Head of caudate nucleus (tissue), 42 donors: ENCODE measurements at regions not wholly inside any gene's neighbourhood (a gene's known extent, or its start where the extent isn't known, plus 50 kb on each side); places are given as distances from the start of the nearest gene placed in this dataset.

Experiments used
- DNase-seq, 42 donors: peaks; one replicate each; pipeline versions ENCODE4 v3.0.0 to v3.0.0-alpha.2; 2020 to 2021; ENCODE audit warnings: mixed read lengths in 7 of 42
- intact Hi-C: fragments of 100-400 bp; cut with DNase I; formaldehyde crosslinking; loops from one replicate; pipeline ENCODE4 v1.15.0; 2022

DNA sequence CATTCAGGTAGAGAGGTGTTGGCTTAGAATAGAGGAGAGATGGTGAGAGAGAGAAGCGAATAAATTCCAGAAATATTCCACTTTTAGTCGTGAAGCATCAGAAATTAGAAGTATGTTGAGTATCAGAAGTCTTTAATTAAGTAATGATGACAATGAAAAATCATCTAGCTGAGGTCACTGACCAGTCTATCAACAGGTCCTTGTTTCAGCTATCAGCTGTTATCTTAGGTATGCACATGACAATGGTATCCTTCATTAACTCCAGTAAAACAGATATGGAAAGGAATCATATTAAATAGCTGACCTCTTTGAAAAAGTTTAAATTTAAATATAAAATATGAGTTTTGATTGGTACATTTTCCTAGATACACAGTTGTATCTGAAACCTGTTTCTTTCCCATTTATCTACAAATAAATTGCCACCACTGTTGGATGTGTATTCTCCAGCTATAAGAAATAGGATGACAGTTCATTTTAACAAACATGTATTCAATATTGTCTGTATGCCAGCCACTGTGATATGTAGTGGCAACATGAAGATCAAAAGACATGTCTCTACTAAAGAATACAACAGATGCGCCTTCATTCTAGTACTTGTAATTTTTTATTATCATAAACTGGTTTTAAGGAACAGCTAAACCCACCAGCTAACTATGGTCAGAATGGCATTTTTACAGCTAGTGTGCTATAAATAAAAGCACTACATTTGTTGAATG lies 424.2 kb upstream of the DCN start:
- no peak for DNase-seq
- intact Hi-C loops = no loop called here

DNA sequence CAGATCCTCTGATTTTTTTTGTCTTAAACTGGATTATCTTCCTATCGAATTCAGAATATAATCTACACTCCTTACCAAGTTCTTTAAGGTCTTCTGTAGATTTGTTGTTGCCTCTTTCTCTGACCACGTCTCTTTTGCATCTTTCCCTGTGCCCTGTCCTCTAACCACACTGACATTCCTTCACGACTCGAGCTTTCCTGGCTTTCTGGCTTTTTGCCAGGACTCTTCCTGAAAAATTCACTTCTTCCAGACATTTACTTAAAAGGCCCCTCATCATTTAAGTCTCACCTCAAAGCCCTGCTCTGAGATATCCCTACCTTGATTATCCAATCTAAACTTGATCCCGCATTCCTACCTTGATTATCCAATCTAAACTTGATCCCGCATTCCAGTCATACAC lies 422.3 kb upstream of the DCN start:
- intact Hi-C loops = no loop called here
- no peak for DNase-seq

DNA sequence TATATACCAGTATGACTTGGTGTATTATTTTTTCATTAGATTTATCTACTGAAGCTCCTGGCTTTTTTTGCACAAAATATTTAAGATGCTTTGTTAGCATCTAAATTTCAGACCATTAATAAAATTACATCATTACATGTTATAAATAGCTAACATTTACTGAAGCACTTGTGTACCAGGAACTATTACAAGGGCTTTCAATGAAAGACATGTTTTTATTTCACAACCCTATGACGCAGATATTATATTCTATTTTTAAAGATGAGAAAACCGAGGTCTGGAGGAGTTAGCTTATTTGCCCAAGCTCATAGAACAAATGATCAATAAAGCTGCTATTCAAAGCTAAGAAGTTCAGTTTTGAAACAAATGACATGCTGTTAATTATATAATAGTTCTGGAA lies 420.4 kb upstream of the DCN start:
- intact Hi-C loops = no loop called here
- no peak for DNase-seq

DNA sequence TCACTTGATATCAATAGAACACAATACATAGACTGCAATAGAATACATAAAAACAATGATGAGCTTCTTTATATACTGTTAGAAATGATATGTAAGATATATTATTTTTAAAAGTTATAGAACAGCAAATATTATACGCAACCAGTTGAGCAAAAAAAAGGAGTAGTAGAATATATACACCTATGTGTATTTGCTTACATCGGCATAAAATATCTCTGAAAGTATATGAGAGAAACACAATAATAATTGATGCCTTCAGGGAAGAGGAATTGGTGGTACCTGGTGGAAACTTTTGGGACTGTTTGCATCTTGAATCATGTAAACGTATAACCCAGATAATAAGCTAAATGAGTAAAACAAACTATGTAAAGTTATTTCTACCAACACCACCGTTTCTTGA lies 418.4 kb upstream of the DCN start:
- intact Hi-C loops = no loop called here
- DNase-seq = no peak

DNA sequence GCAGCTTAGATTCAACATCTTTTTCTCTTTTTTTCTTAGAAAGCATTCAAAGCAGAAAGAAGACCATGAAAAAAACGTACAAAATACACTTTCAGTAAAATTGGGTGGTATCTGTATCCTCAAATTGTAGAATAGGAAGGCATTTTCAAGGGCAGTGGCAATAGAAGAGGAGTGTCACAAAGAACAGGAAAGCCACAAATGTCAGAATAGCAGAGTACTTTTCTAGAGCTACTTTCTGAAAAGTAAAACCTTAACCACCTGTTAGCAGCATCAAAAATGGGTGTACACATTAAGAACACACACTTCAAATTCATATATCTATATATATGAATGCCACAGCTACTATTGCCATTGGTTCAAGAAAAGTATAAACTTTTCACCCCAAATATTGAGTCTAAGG lies 412.1 kb upstream of the DCN start:
- intact Hi-C loops = no loop called here
- no peak for DNase-seq

DNA sequence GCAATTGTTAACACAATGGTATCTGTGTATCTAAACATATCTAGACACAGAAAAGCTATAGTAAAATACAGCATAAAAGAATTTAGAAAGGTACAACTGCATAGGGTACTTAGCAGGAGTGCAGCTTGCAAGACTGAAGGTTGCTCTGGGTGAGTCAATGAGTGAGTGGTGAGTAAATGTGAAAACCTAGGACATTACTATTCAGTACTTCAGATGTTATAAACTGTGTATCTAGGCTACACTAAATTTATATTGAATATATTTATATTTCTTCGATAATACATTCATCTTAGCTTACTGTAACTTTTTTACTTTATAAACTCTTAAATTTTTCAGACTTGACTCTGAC lies 409.0 kb upstream of the DCN start:
- intact Hi-C loops = no loop called here
- no peak for DNase-seq

DNA sequence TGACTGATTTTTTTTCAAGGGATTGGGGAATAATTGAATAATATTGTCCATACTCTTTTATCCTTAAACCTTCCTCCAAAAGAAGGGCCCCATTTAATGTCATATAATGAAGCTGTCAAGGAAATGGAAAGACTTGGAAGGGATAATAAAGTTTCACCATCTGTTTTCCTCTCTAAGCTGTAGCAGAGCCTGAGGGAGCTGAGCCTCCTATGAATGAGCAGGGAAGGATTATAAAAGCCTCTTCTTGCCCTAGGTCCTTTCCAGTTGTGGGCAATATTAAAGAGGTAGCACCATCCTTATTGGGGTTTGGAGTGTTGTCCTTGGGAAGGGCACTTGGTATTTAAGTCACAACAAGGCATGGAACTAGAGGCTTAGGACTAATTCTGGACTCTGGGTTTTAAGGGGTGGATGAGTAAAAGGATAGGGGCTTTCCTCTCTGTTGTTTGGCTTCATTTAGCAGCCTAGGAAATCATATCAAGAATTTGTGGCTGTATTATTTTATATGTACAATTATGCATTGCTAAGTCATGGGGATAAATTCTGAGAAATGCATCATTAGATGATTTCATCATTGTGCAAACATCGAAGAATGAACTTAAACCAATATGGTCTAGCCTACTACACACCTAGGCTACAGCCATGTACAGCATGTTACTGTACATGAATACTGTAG lies 408.5 kb upstream of the DCN start:
- intact Hi-C loops = no loop called here
- no peak for DNase-seq

DNA sequence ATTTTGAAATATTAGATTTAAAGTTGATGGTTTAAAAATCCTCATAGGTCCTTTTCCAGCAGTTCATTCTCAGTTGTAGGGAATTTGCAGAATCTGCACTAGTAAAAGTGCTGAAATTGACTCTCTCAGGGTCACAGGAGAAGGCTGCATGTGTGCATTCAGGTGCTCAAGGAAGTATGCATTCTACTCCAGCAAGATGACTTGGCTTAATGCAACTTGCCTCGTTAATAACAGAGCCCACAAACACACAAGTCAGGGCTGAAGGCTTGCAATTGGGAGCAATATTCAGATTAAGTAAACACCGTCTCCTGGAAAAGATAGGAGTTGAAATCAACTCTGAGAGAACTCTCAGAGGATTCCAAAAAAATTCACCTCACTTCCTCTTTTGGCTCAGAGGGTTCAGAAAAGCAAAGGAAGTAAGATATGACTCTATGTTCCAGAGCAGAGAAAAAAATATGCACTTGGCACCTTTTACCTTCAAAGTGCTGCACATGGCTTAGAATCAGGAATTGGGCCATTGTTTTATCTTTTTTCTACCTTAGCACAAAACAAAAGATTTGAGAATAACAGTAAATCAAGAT lies 406.3 kb upstream of the DCN start:
- intact Hi-C loops = no loop called here
- DNase-seq = no peak

DNA sequence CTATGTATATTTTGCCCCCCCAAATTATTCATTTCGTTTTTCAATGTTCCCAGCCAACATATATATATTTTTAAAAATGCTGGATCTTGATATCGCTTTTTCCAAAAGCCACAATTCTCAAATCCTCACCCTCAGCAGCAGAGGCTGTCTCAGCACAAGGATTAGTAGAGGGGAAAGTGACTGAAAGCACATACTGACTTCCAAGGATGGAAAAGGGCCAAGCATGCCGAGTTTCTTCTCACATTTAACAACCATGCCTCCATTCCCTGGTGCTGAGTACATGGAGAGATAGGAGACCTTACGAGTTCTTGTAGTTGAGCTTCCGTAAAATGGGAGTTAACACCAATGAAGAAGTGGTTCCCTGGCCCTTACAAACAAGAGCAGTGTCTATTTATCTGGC lies 403.4 kb upstream of the DCN start:
- intact Hi-C loops = no loop called here
- no peak for DNase-seq

DNA sequence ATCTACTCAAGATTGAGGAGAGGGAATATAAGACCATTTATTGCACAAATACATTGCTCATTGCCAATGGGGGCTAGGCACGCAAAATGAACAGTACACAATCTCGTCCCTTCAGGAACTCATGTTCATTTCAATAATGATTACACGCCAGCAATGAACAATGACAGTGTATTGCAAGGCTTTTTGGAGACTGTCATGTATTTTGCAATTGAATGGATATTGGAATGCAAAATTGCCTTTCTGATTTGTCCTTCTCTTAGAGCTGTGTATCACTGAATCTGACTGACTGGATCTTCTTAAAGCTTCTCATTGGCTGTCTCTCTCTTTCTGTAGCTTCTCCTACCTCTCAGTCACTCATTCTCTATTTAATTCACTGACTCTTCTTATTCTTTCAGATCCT lies 400.2 kb upstream of the DCN start:
- intact Hi-C loops = no loop called here
- DNase-seq = no peak

DNA sequence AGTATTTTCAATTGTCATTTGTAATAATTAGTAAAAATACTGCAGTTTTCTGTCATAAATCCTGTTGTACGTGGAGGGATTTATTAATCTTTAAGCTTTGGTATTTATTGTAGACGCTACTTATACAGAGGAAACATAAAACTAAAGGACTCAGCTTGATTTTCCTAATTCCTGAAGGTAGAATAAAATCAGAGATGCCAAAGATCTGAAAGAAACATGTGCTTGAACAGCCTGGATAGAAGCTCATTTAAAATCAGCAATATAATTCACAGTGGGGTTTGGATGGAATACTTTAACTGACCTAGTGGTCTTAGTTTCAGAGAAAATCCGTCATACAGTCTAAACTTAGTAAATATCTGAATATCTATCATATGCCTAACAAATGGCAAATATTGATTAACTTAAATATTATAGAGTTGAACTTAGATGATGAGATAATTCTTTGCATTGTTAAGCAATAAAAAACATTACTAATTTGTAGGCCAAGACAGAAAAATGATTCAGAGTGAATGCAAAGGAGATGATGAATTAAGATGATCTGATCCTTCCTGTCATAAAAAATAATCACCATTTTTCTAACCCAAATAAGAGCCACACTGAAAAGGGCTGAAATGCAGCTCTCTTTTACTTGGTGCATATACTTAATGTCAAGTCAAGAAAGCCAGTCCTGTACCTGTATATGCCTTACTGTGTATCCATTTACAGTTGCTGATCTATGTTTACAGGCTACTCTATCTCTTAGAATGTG lies 397.1 kb upstream of the DCN start:
- no peak for DNase-seq
- intact Hi-C loops = loop anchor here (10.0 kb wide), 1 partner anchor 195 kb away; no protein-coding TSS in a partner anchor

DNA sequence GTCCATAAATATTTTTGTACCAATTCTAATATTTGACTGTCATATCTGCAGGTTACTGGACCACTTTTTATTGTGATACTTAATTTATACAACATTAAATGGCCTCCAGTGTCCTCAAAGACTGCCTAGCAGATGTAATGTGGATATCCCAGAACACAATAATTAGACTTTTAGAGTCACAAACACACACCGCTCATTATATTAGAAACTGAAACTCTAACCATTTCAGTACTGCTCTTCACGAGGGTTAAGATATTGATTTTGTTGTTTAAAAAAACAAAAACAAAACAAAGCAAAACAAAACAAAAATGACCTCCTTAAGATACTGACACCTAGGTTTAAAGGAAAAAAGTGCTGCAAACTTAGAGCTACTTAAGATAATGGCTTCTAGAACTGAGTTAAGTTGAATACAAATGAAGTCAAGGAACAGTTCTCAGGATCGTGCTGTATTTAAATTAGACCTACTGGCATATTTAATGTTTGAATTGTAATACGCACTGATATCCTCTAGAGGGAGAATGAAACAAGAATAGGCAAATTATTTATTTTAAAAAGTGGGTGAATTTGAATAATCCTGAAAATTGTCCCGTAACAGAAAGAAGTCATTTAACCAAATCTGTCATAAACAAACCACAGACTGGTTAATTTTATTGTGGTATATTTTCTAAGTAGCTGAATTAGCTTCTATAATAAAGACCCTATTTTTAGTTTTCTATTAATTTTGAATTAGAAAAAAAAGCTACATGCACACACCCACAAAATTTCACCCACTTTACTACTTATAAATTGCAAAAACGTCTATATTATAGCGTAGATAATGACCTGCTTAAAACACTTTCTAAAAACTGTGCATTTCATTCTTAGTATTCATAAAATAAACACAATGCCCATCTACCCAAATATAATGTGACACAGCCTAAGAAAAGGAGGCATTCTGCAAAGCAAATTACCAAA lies 395.2 kb upstream of the DCN start:
- DNase-seq = no peak
- intact Hi-C loops = loop anchor here (10.0 kb wide), 1 partner anchor 193 kb away; no protein-coding TSS in a partner anchor

DNA sequence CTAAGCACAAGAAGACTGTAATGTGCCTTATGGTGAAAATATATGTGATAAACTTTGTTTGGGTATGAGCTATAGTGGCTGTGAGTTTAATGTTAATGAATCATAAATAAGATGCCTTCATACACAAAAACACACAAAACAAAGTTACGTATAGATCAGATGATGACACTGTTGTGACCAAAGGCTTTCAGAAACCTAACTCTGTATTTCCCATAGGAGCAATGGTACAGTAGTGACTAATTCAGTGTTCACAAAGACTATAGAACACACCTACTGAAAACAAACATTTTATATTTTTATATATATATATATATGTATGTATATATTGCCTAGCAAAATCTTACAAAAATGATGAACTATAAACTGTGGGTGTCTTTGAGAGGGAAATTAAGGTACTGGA lies 393.8 kb upstream of the DCN start:
- intact Hi-C loops = loop anchor here (10.0 kb wide), 1 partner anchor 192 kb away; no protein-coding TSS in a partner anchor
- DNase-seq = no peak

DNA sequence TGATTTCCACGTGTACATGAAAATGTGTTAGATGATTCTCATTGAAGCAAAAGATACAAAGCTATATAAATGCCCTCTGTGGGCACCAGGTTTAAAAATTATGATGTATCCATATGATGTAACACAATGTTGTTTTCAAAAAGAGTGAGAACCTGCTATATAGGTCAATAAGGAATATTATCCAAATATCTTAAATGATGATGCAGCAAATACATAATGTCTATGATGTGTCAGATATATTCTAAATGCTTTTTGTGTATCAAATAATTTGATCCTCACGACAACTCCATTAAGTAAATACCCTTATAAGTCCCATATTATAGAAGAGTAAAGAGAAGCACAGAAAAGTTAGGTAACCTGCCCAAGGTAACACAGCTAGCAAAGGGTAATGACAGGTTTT lies 393.0 kb upstream of the DCN start:
- DNase-seq = no peak
- intact Hi-C loops = loop anchor here (10.0 kb wide), 1 partner anchor 191 kb away; no protein-coding TSS in a partner anchor

DNA sequence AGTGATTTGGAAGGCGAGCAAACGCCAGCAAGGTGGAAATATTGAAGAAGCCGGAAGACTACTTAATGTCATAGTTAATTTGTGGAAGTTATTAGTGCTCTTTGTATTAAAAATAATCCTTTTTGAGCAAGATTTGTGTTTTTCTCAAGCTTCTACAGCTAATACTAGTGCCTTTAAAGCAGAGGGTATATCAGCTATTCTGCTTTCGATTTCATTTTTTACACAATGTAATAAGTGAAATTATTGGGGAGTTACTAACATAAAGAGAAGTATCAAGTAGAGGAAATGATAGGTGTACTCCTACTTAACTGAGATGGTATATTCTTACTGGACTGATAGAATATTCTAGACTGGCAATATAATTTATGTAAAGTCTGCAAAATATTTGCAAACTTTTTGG lies 392.4 kb upstream of the DCN start:
- intact Hi-C loops = loop anchor here (10.0 kb wide), 1 partner anchor 190 kb away; no protein-coding TSS in a partner anchor
- no peak for DNase-seq

DNA sequence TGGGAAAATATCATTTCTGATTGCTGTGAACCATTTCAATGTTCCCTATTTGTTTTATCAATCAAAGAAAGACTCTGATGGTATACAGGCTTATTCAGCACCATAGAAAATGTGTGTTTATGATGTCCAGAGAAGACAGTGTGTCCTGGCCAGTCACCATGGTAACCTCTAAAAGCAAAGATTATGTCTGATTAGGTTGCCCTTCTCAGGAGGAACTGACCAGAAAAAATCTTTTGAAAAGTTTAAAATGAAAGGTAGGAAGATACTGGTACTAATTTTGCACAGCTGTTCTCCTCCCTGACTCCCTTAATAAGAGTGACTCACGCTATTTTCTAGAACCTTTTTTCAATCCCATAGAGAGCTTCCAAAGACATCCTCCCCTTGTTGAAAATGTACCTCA lies 391.8 kb upstream of the DCN start:
- DNase-seq = no peak
- intact Hi-C loops = loop anchor here (10.0 kb wide), 1 partner anchor 190 kb away; no protein-coding TSS in a partner anchor

DNA sequence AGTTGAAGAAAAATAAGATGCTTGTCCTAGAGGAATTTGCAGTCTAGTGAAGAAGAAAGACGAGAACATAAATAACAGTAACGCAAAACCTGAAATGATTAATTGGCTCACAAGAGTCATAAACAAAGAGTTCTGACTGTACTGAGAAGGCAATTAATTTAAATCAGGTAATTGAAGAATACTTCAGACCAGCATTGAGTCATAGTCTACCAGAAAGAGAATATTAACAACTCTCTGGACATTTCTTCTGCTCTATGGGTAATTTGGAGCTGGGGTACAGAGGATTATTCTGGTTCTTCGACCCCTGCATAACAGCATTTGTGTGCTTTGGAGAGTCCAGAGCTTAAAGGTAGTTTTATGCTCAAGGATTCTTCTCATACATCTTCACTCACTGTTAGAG lies 390.3 kb upstream of the DCN start:
- intact Hi-C loops = loop anchor here (10.0 kb wide), 1 partner anchor 188 kb away; no protein-coding TSS in a partner anchor
- DNase-seq = no peak

DNA sequence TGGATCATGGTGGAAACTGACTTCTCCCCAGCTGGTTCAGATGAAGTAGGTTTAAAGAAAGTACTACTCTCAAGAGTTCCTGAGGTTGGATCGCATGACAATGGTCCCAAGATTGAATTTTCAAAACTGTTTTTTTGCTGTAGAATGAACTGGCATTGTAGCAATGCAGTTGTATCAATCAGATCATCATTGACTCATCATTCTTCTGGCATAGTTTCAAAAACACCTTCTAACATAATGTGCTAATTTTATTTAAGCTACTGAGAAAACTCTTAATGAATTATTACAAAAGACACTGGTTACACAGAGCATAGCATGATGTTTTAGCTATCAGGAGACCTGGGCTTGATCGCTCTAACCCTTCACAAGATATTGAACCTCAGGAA lies 384.5 kb upstream of the DCN start:
- DNase-seq = no peak
- intact Hi-C loops = no loop called here
